Stomach (tissue), 8 donors: ENCODE measurements at regions not wholly inside any gene's neighbourhood (a gene's known extent, or its start where the extent isn't known, plus 50 kb on each side); places are given as distances from the start of the nearest gene placed in this dataset.
A peak's percentile ranks its signal among the peaks of the same experiment; 100 is the strongest.
"Not testable (repeated sequence)": the region's sequence is repeated elsewhere in the genome, so short reads cannot be mapped to it uniquely, and the experiment has no call there.

Source experiments
- DNase-seq, 2 donors: peaks; one replicate each; pipeline versions ENCODE4 v3.0.0 to v3.0.0-alpha.2; 2013 to 2019
- H3K27ac ChIP-seq, 5 donors: fragments of 200-600 bp in 4 of 5; sonication (generic) in 4 of 5; one replicate each; pipeline ENCODE4 v1.5.1; 2013 to 2019; ENCODE audit warnings: mild to moderate bottlenecking in 1 of 5, moderate library complexity in 1 of 5
- H3K27me3 ChIP-seq, 3 donors: fragments of 200-600 bp; sonication (generic); one replicate each; pipeline ENCODE4 v1.5.1; 2017 to 2019; ENCODE audit warnings: mixed run types in 1 of 3
- H3K36me3 ChIP-seq, 4 donors: fragments of 200-600 bp; sonication (generic); 1 replicate in 3 of 4; 2 replicates in 1 of 4; pipeline ENCODE4 v1.5.1; 2016 to 2019
- H3K4me1 ChIP-seq, 4 donors: fragments of 200-600 bp; sonication (generic); one replicate each; pipeline ENCODE4 v1.5.1; 2016 to 2019
- H3K4me3 ChIP-seq, 4 donors: fragments of 200-600 bp; sonication (generic) in 3 of 4; one replicate each; pipeline ENCODE4 v1.5.1; 2016 to 2019; ENCODE audit warnings: mild to moderate bottlenecking in 1 of 4
- H3K9me3 ChIP-seq, 4 donors: fragments of 200-600 bp; sonication (generic); one replicate each; pipeline ENCODE4 v1.5.1; 2016 to 2019
- EP300 ChIP-seq: sonication (generic); formaldehyde crosslinking; IDR thresholded peaks from one replicate; pipeline ENCODE4 v1.6.1; 2017; ENCODE audit warnings: antibody characterized with exemption
- POLR2A ChIP-seq, 4 donors: fragments of 450-650 bp; IDR thresholded peaks; one replicate each; pipeline ENCODE4 v1.6.1; 2016; ENCODE audit warnings: antibody characterized with exemption in 4 of 4, control low read depth in 2 of 4, mild to moderate bottlenecking in 1 of 4, moderate library complexity in 1 of 4
- POLR2AphosphoS5 ChIP-seq, 3 donors: sonication (generic); formaldehyde crosslinking; IDR thresholded peaks; one replicate each; pipeline ENCODE4 v1.6.1; 2016; ENCODE audit warnings: antibody characterized with exemption in 3 of 3
- whole genome bisulfite sequencing, 5 donors: extraction: QIAGEN DNeasy Blood & Tissue Kit in 3 of 5; methylation state at CpG; one replicate each; pipeline versions ENCODE4 v1.1.5 to v1.1.7; 2013 to 2018; 5-methylcytosine and 5-hydroxymethylcytosine counted together
- intact Hi-C: fragments of 100-400 bp; cut with DNase I; formaldehyde crosslinking; loops from one replicate; pipeline ENCODE4 v1.15.1; 2023; ENCODE audit warnings: low total_unique reads
- TF ChIP-seq, protein P1 (sequence below), 7 experiments: fragments of 450-650 bp in 4 of 7; fragments of 200-600 bp in 3 of 7; sonication (generic) in 3 of 7; IDR thresholded peaks; one replicate each; pipeline ENCODE4 v1.5.1; 2016 to 2019; ENCODE audit warnings: antibody characterized with exemption in 7 of 7, control low read depth in 2 of 7, mild to moderate bottlenecking in 1 of 7
- donor health status: healthy with polysubstance abuse.
- donor health status: Bipolar disorder and iron deficiency.
- donor health status: healthy.

DNA sequence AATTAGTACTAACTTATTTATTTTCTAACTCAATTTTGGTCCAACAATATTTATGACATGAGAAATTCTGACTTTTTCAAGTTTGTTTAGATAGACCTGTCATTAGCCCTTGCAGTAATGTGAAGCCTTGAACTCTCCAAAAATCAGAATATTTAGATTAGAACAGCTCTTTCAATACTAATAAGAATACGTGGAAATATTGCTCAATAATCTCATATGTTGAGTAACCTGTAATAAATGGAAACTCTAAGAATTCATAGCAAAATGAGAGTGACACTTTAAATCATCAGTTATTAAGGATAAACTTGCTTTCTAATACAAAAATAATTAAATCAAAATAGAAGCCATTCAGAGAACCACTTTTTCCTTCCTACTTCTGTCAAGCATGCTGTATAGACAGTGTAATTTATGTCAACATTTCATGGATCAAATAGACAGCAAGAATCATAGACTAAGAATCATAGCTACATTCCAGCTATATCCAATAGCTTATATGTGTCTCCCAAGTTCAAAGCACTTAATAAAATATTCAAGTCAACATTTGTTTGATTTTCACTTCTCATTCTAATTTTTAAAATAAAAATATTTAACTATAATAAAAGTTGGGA is 710.3 kb upstream of the SOX11 start:
- no peaks in the 10 kb centered on the region for H3K27me3 ChIP-seq
- no peak overlapping the region for H3K4me3 ChIP-seq
- TF ChIP-seq EP300: no peak
- TF ChIP-seq POLR2A (IDR thresholded peaks at IDR 0.05): no peak
- TF ChIP-seq POLR2AphosphoS5 (IDR thresholded peaks at IDR 0.05): no peak
- TF ChIP-seq, protein P1, sequence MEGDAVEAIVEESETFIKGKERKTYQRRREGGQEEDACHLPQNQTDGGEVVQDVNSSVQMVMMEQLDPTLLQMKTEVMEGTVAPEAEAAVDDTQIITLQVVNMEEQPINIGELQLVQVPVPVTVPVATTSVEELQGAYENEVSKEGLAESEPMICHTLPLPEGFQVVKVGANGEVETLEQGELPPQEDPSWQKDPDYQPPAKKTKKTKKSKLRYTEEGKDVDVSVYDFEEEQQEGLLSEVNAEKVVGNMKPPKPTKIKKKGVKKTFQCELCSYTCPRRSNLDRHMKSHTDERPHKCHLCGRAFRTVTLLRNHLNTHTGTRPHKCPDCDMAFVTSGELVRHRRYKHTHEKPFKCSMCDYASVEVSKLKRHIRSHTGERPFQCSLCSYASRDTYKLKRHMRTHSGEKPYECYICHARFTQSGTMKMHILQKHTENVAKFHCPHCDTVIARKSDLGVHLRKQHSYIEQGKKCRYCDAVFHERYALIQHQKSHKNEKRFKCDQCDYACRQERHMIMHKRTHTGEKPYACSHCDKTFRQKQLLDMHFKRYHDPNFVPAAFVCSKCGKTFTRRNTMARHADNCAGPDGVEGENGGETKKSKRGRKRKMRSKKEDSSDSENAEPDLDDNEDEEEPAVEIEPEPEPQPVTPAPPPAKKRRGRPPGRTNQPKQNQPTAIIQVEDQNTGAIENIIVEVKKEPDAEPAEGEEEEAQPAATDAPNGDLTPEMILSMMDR (IDR thresholded peaks at IDR 0.05): no peak
- H3K36me3 ChIP-seq: no peaks in the 10 kb centered on the region
- H3K27ac ChIP-seq: no peak overlapping the region
- WGBS, 5 donors: 45 to 60% (median 59%) methylated on average over 1 of the region's 1 CpG
- H3K4me1 ChIP-seq: no peaks in the 10 kb centered on the region
- intact Hi-C loops: no loop called here
- no peaks in the 10 kb centered on the region for H3K9me3 ChIP-seq
- DNase-seq: no peak

DNA sequence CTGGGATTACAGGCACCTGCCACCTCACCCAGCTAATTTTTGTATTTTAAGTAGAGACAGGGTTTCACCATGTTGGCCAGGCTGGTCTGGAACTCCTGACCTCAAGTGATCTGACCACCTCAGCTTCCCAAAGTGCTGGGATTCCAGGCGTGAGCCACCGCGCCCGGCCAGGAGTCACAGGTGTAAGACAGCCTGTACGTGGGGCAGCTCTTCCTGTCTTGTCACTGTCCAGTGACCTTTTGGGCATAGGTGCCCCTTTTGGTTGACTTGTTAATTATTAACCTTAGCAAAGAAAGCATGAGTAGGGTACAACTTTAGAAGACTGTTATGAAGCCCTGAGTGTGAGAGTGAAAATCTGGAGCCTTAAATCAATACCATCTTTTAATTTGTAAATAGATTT is 703.7 kb upstream of the SOX11 start:
- H3K27ac ChIP-seq, H3K4me3 ChIP-seq, intact Hi-C loops, H3K9me3 ChIP-seq, H3K36me3 ChIP-seq, H3K27me3 ChIP-seq, H3K4me1 ChIP-seq, DNase-seq: not testable (repeated sequence)
- WGBS, 5 donors: 35 to 86% (median 76%) methylated on average over 5 of the region's 5 CpGs

DNA sequence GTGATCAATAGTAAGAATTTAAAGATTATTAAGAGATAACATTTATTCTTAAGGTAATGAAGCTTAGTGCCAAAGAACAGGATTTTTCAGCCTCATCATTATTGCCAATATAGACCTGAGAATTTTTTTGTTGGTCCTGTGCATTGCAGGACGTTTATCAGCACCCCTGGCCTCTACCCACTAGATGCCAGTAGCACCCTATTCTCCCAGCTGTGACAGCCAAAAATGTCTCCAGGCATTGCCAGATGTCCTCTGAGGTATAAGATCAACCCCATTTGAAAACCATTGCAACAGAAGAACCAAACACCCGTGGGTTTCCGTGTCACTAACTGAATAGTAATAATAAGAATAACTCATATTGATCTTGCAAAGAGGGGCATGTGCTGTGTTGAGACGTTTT is 700.0 kb upstream of the SOX11 start:
- no peaks in the 10 kb centered on the region for H3K4me1 ChIP-seq
- TF ChIP-seq POLR2A (IDR thresholded peaks at IDR 0.05): no peak
- no peak for TF ChIP-seq EP300
- TF ChIP-seq, protein P1 (IDR thresholded peaks at IDR 0.05): no peak
- TF ChIP-seq POLR2AphosphoS5 (IDR thresholded peaks at IDR 0.05): no peak
- no peak overlapping the region for H3K4me3 ChIP-seq
- DNase-seq: peak in 1 of 2 donors; percentile 25
- H3K9me3 ChIP-seq: no peaks in the 10 kb centered on the region
- 30 to 42% (median 39%) methylated on average over 4 of the region's 4 CpGs for WGBS, 5 donors
- no peak overlapping the region for H3K27ac ChIP-seq
- intact Hi-C loops: no loop called here
- H3K27me3 ChIP-seq: no peaks in the 10 kb centered on the region
- no peaks in the 10 kb centered on the region for H3K36me3 ChIP-seq

DNA sequence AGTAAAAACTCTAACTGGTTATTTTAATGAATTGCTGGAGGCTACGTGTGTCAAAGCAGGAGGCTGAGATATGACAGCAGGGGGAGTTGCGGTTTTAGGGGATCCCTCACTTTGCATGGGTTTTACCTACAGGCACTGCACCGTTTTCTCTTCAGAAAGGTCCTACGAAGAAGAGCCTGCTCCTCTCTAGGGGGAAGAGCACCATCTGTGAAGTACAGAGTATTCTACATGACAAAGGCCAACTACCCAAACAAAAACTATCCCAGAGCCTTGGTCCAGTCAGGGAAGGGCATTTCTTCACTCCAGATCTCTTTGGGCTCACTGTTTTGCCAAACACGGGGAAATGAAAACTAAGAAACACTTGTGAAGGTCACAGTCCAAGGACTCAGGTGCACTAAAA is 696.7 kb upstream of the SOX11 start:
- DNase-seq: no peak
- Histone ChIP-seq H3K4me3 (no peak overlapping the region), H3K27ac (no peak overlapping the region), H3K27me3 (no peaks in the 10 kb centered on the region), H3K4me1 (no peaks in the 10 kb centered on the region), H3K36me3 (no peaks in the 10 kb centered on the region), H3K9me3 (no peaks in the 10 kb centered on the region)
- intact Hi-C loops: no loop called here
- no peak for TF ChIP-seq POLR2AphosphoS5 (IDR thresholded peaks at IDR 0.05)
- no peak for TF ChIP-seq EP300
- TF ChIP-seq POLR2A (IDR thresholded peaks at IDR 0.05): no peak
- TF ChIP-seq, protein P1 (IDR thresholded peaks at IDR 0.05): no peak
- WGBS, 5 donors: 60 to 76% (median 62%) methylated on average over 5 of the region's 5 CpGs

DNA sequence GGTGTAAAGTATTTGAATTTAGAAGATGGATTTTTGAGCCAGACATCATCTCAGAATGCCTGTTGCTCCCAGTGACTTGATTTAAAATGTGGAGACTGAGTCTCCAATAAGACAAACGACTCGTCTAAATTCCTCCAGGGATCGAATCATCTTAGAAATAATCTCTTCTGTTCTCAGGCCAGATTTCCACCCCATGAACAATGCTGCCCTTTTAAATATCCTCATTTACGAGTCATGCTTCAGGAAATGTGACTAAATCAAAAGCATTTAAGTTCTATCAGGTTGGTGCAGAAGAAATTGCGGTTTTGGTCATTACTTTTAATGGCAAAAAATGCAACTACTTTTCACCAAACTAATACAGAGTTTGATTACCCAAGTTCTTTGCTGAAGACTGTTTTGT is 684.6 kb upstream of the SOX11 start:
- H3K36me3 ChIP-seq: no peaks in the 10 kb centered on the region
- no peak overlapping the region for H3K27ac ChIP-seq
- 70 to 77% (median 71%) methylated on average over 5 of the region's 5 CpGs for WGBS, 5 donors
- intact Hi-C loops: no loop called here
- no peaks in the 10 kb centered on the region for H3K27me3 ChIP-seq
- no peak for TF ChIP-seq POLR2A (IDR thresholded peaks at IDR 0.05)
- no peak for TF ChIP-seq EP300
- TF ChIP-seq POLR2AphosphoS5 (IDR thresholded peaks at IDR 0.05): no peak
- TF ChIP-seq, protein P1 (IDR thresholded peaks at IDR 0.05): no peak
- H3K9me3 ChIP-seq: no peaks in the 10 kb centered on the region
- no peaks in the 10 kb centered on the region for H3K4me1 ChIP-seq
- no peak overlapping the region for H3K4me3 ChIP-seq
- no peak for DNase-seq
